OCI-LY3 (cell line): ENCODE measurements at regions not wholly inside any gene's neighbourhood (a gene's known extent, or its start where the extent isn't known, plus 50 kb on each side); places are given as distances from the start of the nearest gene placed in this dataset.

Experiments used
- CTCF ChIP-seq: fragments of 200-600, 300-600 bp; sonication (generic); IDR thresholded peaks from 2 replicates; pipeline ENCODE4 v1.5.1; 2014; ENCODE audit warnings: antibody characterized with exemption, low read length, low read depth
- EZH2phosphoT487 ChIP-seq: fragments of 200-600 bp; shearing (Covaris generic); IDR thresholded peaks from 2 replicates; pipeline ENCODE4 v1.6.1; 2018; ENCODE audit warnings: antibody characterized with exemption, mixed run types, low read depth

- TF ChIP-seq CTCF = no peak
- TF ChIP-seq EZH2phosphoT487 = no peak
These were observed 57.0 kb upstream of the ETV6 start for GRCh38 chr12:11592484-11592883.
